Memory B cell (primary cell): ENCODE measurements at regions not wholly inside any gene's neighbourhood (a gene's known extent, or its start where the extent isn't known, plus 50 kb on each side); places are given as distances from the start of the nearest gene placed in this dataset.
"Not testable (repeated sequence)": the region's sequence is repeated elsewhere in the genome, so short reads cannot be mapped to it uniquely, and the experiment has no call there.

Source experiments
- ATAC-seq: fragments of 150-1000 bp; cut with Tn5 transposase; 2 replicates; pipeline ENCODE4 v1.10.0; 2021; ENCODE audit warnings: low read depth, mild to moderate bottlenecking, moderate library complexity
- DNase-seq, 2 donors: peaks; one replicate each; pipeline ENCODE4 v3.0.0; 2022; ENCODE audit warnings: low spot score in 2 of 2
- H3K27ac Mint-ChIP-seq: one replicate; pipeline ENCODE4 v1.8.0; 2022; ENCODE audit warnings: mild to moderate bottlenecking, moderate library complexity, mixed read lengths
- H3K27me3 Mint-ChIP-seq: one replicate; pipeline ENCODE4 v1.8.0; 2022; ENCODE audit warnings: mixed read lengths
- H3K36me3 Mint-ChIP-seq: one replicate; pipeline ENCODE4 v1.8.0; 2022; ENCODE audit warnings: mild to moderate bottlenecking, mixed read lengths
- H3K4me1 Mint-ChIP-seq: one replicate; pipeline ENCODE4 v1.8.0; 2022; ENCODE audit warnings: mixed read lengths
- H3K4me3 Mint-ChIP-seq: one replicate; pipeline ENCODE4 v1.8.0; 2022; ENCODE audit warnings: mild to moderate bottlenecking, moderate library complexity, mixed read lengths
- H3K9me3 Mint-ChIP-seq: one replicate; pipeline ENCODE4 v1.8.0; 2022; ENCODE audit warnings: mixed read lengths

- no peak for DNase-seq
- H3K27me3 Mint-ChIP-seq: peaks cover 2% of the 10 kb centered on the region
- H3K27ac Mint-ChIP-seq: no peak overlapping the region
- H3K36me3 Mint-ChIP-seq: peaks cover 2% of the 10 kb centered on the region
- no peaks in the 10 kb centered on the region for H3K4me1 Mint-ChIP-seq
- no peak overlapping the region for H3K4me3 Mint-ChIP-seq
- no peak for ATAC-seq
- H3K9me3 Mint-ChIP-seq: peaks cover 13% of the 10 kb centered on the region
Observed at GRCh38 chr10:23571884-23572283, 133.0 kb downstream of the OTUD1 start.

GRCh38 chr10:23581906-23582450 lies 143.1 kb downstream of the OTUD1 start:
- Mint-ChIP-seq H3K36me3 (no peaks in the 10 kb centered on the region), H3K4me1 (no peaks in the 10 kb centered on the region), H3K27me3 (peaks cover 8% of the 10 kb centered on the region)

GRCh38 chr10:23584396-23584795 lies 145.5 kb downstream of the OTUD1 start:
- ATAC-seq (no peak), DNase-seq (no peak)
- Mint-ChIP-seq H3K27ac (no peak overlapping the region), H3K27me3 (peaks cover 2% of the 10 kb centered on the region), H3K4me3 (no peak overlapping the region), H3K9me3 (peaks cover 2% of the 10 kb centered on the region), H3K4me1 (no peaks in the 10 kb centered on the region), H3K36me3 (no peaks in the 10 kb centered on the region)

More at GRCh38 chr10:23581906-23582450, 143.1 kb downstream of the OTUD1 start:
- Mint-ChIP-seq H3K9me3 (peaks cover 2% of the 10 kb centered on the region), H3K27ac (no peak overlapping the region), H3K4me3 (no peak overlapping the region)
- DNase-seq: no peak
- no peak for ATAC-seq

GRCh38 chr10:23585186-23585585 lies 146.3 kb downstream of the OTUD1 start:
- Mint-ChIP-seq H3K9me3 (peaks cover 2% of the 10 kb centered on the region), H3K4me3 (no peak overlapping the region), H3K27ac (no peak overlapping the region), H3K36me3 (no peaks in the 10 kb centered on the region), H3K27me3 (no peaks in the 10 kb centered on the region), H3K4me1 (no peaks in the 10 kb centered on the region)
- DNase-seq (no peak), ATAC-seq (no peak)

DNA sequence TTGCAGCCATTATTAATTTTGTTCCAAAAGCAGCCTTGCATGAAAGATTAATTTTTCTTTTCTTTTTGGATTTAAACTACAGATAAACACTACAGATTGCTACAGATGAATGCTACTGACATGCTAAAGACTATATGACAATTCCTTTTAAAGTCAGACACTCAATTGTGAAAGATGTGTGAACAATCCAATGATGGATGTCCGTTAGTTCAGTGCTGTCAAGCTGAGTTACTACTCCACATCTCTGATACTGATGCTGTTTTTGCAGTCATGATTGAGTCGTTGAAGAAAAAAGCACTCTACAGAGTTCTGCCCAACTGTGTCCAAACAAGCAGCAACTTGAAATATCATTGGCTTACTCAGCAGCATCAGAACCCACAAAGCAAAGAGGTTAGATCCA lies 146.8 kb downstream of the OTUD1 start:
- no peak for DNase-seq
- no peak overlapping the region for H3K4me3 Mint-ChIP-seq
- no peaks in the 10 kb centered on the region for H3K27me3 Mint-ChIP-seq
- no peak for ATAC-seq
- no peak overlapping the region for H3K27ac Mint-ChIP-seq
- H3K4me1 Mint-ChIP-seq: no peaks in the 10 kb centered on the region
- H3K9me3 Mint-ChIP-seq: peaks cover 2% of the 10 kb centered on the region
- H3K36me3 Mint-ChIP-seq: no peaks in the 10 kb centered on the region

GRCh38 chr10:23595278-23595677 lies 156.4 kb downstream of the OTUD1 start:
- peaks cover 11% of the 10 kb centered on the region for H3K9me3 Mint-ChIP-seq
- DNase-seq, ATAC-seq, H3K4me1 Mint-ChIP-seq, H3K27ac Mint-ChIP-seq, H3K36me3 Mint-ChIP-seq, H3K4me3 Mint-ChIP-seq, H3K27me3 Mint-ChIP-seq: not testable (repeated sequence)

DNA sequence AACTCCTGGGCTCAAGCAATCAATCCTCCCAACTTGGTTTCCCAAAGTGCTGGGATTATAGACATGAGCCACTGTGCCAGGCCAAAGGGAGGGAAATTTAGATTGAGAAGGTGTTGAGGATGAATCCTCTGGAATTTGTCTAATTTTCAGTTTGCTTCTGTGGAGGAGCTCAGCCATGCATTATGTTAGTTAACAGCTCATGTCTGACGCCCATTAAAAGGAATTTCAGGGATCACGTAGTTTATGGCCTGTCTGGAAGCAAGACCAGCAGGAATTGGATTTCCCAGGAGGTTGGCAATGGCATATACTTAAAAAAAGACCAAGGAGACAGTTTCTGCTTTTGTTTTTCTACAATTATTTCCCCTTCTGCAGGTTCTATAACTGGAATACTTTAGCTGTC lies 165.7 kb downstream of the OTUD1 start:
- no peak for DNase-seq
- H3K4me3 Mint-ChIP-seq: no peak overlapping the region
- H3K4me1 Mint-ChIP-seq: no peaks in the 10 kb centered on the region
- H3K27me3 Mint-ChIP-seq: no peaks in the 10 kb centered on the region
- no peak for ATAC-seq
- H3K36me3 Mint-ChIP-seq: no peaks in the 10 kb centered on the region
- no peak overlapping the region for H3K27ac Mint-ChIP-seq
- no peaks in the 10 kb centered on the region for H3K9me3 Mint-ChIP-seq

- no peak for ATAC-seq
- H3K9me3 Mint-ChIP-seq: no peaks in the 10 kb centered on the region
- no peaks in the 10 kb centered on the region for H3K27me3 Mint-ChIP-seq
- H3K4me1 Mint-ChIP-seq: no peaks in the 10 kb centered on the region
- H3K36me3 Mint-ChIP-seq: no peaks in the 10 kb centered on the region
- H3K27ac Mint-ChIP-seq: no peak overlapping the region
- no peak for DNase-seq
- no peak overlapping the region for H3K4me3 Mint-ChIP-seq
Observed at GRCh38 chr10:23606456-23606855, 167.6 kb downstream of the OTUD1 start.

DNA sequence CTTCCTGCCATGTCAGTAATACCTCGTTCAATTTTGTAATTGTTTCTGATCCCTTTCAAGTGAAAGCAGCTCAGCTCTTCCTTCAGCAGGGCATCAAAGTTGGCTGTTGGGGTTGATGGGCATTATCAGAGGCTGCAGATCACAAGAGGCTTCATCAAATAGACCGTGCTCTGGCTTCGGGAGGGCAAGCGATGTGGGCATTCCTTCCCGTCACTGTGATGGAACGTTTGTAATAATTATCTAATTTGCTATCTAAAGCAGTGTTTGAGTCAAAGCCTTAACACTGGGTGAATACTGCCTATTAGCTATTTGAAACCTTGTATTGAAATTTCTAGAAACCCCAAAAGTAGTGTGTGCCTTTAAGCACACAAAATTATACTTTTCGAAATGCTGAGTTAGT lies 170.1 kb downstream of the OTUD1 start:
- Mint-ChIP-seq H3K4me1 (no peaks in the 10 kb centered on the region), H3K27me3 (no peaks in the 10 kb centered on the region)
- no peak for ATAC-seq

DNA sequence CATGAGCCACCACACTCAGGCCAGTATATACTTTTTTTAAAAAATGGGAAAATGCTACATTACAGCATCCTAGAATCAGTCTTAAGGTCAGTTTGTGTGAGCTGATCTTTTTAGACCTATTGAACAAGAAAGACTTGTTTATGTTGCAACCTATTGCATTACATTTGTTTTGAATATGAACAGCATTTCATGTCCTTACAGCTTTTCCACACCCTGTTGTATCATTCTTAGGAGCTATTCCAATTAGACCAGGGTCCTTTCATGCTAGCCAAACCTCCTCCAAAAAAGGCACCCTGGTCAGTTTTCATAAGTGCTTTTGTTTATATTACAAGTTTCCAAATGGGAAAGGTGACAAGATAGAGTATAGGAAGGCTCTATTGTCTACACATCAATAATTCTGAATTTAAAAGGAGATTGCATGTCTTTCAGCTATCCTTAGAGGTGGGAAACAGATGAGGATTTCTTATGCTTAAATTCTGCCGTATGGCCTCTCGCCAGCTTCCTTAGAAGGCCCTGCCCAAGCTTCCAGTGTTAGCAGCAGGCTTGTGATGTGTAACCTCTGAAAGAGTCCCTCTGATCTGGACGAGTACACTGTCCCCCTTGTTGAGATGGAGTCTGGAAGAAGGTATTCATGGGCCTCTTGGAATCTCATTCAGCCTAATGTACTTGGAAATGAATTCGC lies 171.9 kb downstream of the OTUD1 start:
- H3K4me3 Mint-ChIP-seq: no peak overlapping the region
- no peaks in the 10 kb centered on the region for H3K9me3 Mint-ChIP-seq
- H3K4me1 Mint-ChIP-seq: no peaks in the 10 kb centered on the region
- H3K36me3 Mint-ChIP-seq: no peaks in the 10 kb centered on the region
- no peak for DNase-seq
- H3K27me3 Mint-ChIP-seq: no peaks in the 10 kb centered on the region
- ATAC-seq: no peak
- no peak overlapping the region for H3K27ac Mint-ChIP-seq

More for the DNA sequence above, 170.1 kb downstream of the OTUD1 start:
- Mint-ChIP-seq H3K4me3 (no peak overlapping the region), H3K27ac (no peak overlapping the region), H3K36me3 (no peaks in the 10 kb centered on the region), H3K9me3 (no peaks in the 10 kb centered on the region)
- DNase-seq: no peak

DNA sequence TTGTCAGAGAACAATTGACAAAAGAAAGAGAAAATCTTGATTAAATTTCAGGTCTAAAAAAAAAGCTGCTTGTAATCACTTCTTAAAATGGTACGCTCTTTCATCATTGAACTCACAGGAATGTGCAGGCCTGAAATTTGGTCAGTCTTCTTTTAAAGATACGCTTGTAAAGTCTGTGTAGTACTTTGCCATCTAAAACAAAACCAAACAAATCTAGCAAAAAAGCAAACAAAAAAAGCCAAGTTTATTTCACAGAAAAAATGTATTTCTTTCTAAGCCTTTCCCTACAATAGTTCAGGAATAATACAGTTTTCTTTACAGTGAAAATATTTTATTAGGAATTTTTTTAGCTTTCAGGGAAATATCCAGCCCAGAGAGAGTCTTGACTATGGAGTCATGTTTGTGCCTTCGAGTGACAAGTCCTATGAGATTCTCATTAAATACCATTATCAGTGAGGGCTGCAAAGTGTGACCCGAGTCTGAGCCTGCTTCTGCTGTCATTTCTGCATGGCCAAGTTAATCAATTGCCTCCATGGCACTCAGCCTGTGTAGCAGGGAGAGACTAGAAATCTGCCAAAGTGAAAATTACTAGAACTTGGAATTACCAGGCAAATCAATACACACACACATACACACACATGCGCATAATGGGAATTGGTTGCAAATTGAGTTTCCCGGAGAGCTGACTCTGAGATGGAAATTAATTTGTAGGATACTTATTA lies 172.6 kb downstream of the OTUD1 start:
- DNase-seq (no peak), ATAC-seq (no peak)
- Mint-ChIP-seq H3K4me1 (no peaks in the 10 kb centered on the region), H3K4me3 (no peak overlapping the region), H3K36me3 (no peaks in the 10 kb centered on the region), H3K9me3 (no peaks in the 10 kb centered on the region), H3K27ac (no peak overlapping the region), H3K27me3 (no peaks in the 10 kb centered on the region)

DNA sequence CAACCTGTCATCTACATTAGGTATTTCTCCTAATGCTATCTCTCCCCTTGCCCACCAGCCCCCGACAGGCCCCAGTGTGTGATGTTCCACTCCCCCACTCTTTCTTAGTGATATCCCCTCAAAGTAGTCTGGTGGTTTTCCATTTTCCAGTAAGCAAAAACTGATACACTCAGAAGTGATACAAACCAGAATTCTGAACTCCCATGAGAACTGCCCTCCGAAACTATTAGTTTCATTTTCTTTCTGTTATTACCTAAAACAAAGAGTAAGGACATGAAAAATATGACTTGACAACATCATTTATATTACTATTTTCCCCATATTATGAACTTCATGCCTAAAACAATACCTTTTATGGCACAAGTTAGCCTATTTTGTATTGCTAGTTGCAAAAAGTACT lies 175.0 kb downstream of the OTUD1 start:
- H3K9me3 Mint-ChIP-seq: no peaks in the 10 kb centered on the region
- no peak for DNase-seq
- H3K27me3 Mint-ChIP-seq: no peaks in the 10 kb centered on the region
- H3K4me1 Mint-ChIP-seq: no peaks in the 10 kb centered on the region
- H3K4me3 Mint-ChIP-seq: no peak overlapping the region
- no peaks in the 10 kb centered on the region for H3K36me3 Mint-ChIP-seq
- H3K27ac Mint-ChIP-seq: no peak overlapping the region
- ATAC-seq: no peak

GRCh38 chr10:23614483-23614882 lies 175.6 kb downstream of the OTUD1 start:
- Mint-ChIP-seq H3K9me3 (no peaks in the 10 kb centered on the region), H3K4me3 (no peak overlapping the region), H3K27me3 (no peaks in the 10 kb centered on the region), H3K27ac (no peak overlapping the region), H3K4me1 (no peaks in the 10 kb centered on the region), H3K36me3 (no peaks in the 10 kb centered on the region)
- DNase-seq (no peak), ATAC-seq (no peak)

DNA sequence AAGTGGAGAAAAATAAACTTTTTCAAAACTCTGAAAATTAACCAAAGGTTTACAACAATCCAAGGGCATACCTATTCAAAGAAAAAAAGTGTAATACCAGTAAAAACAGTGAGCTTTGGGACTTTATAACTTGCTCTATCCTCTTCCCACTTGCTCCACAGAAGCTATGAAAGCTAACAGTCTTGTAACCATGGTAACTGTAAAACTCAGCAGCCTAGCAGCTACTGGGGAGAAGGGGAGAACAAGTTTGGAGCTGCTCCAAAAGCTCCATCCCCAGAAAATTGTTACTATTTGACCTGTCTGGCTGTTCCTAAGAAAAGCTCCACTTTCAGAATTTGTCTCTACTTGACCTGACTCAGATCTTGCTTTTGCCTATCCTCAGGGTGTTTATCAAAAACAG lies 191.5 kb downstream of the OTUD1 start:
- H3K4me1 Mint-ChIP-seq: no peaks in the 10 kb centered on the region
- no peaks in the 10 kb centered on the region for H3K36me3 Mint-ChIP-seq
- no peak overlapping the region for H3K4me3 Mint-ChIP-seq
- ATAC-seq (no peak), DNase-seq (no peak)
- H3K9me3 Mint-ChIP-seq: peaks cover 7% of the 10 kb centered on the region
- H3K27ac Mint-ChIP-seq: no peak overlapping the region
- peaks cover 3% of the 10 kb centered on the region for H3K27me3 Mint-ChIP-seq
